Osteocyte (in vitro differentiated cells): ENCODE measurements at regions not wholly inside any gene's neighbourhood (a gene's known extent, or its start where the extent isn't known, plus 50 kb on each side); places are given as distances from the start of the nearest gene placed in this dataset.
"Not testable (repeated sequence)": the region's sequence is repeated elsewhere in the genome, so short reads cannot be mapped to it uniquely, and the experiment has no call there.

Experiments
- DNase-seq: peaks from one replicate; pipeline ENCODE4 v3.0.0; 2021; ENCODE audit warnings: mixed read lengths; ENCODE audit not compliant: unreplicated experiment; ENCODE audit errors: extremely low spot score
- H3K27ac Mint-ChIP-seq: one replicate; pipeline ENCODE4 v1.8.0; 2021; ENCODE audit warnings: mild to moderate bottlenecking, mixed read lengths; ENCODE audit not compliant: unreplicated experiment
- H3K27me3 Mint-ChIP-seq: one replicate; pipeline ENCODE4 v1.8.0; 2021; ENCODE audit warnings: mixed read lengths; ENCODE audit not compliant: unreplicated experiment
- H3K36me3 Mint-ChIP-seq: one replicate; pipeline ENCODE4 v1.8.0; 2021; ENCODE audit warnings: mixed read lengths; ENCODE audit not compliant: unreplicated experiment
- H3K4me1 Mint-ChIP-seq: one replicate; pipeline ENCODE4 v1.8.0; 2021; ENCODE audit warnings: mixed read lengths; ENCODE audit not compliant: unreplicated experiment
- H3K4me3 Mint-ChIP-seq: one replicate; pipeline ENCODE4 v1.8.0; 2021; ENCODE audit warnings: mild to moderate bottlenecking, moderate library complexity, mixed read lengths; ENCODE audit not compliant: unreplicated experiment
- H3K9me3 Mint-ChIP-seq: one replicate; pipeline ENCODE4 v1.8.0; 2021; ENCODE audit warnings: mixed read lengths; ENCODE audit not compliant: unreplicated experiment
- CTCF ChIP-seq: fragments of 200-600 bp; sonication (generic); IDR thresholded peaks from 2 replicates; pipeline ENCODE4 v1.5.0; 2021; ENCODE audit warnings: antibody characterized with exemption, mild to moderate bottlenecking, moderate library complexity

- Mint-ChIP-seq H3K27me3 (no peaks in the 10 kb centered on the region), H3K36me3 (no peaks in the 10 kb centered on the region), H3K4me3 (no peak overlapping the region), H3K9me3 (no peaks in the 10 kb centered on the region), H3K27ac (peak overlapping the region; percentile 25), H3K4me1 (peaks cover 33% of the 10 kb centered on the region)
- no peak for DNase-seq
- no peak for TF ChIP-seq CTCF
Measured at GRCh38 chr6:12545619-12546409, 170.8 kb upstream of the PHACTR1 start.

GRCh38 chr6:12546410-12547002 is 170.1 kb upstream of the PHACTR1 start:
- Mint-ChIP-seq H3K9me3 (no peaks in the 10 kb centered on the region), H3K36me3 (no peaks in the 10 kb centered on the region), H3K27me3 (no peaks in the 10 kb centered on the region), H3K27ac (peak overlapping the region; percentile 25), H3K4me3 (no peak overlapping the region), H3K4me1 (peaks cover 33% of the 10 kb centered on the region)
- TF ChIP-seq CTCF, result no peak
- DNase-seq, result no peak

- no peak for DNase-seq
- H3K4me3 Mint-ChIP-seq, result no peak overlapping the region
- no peaks in the 10 kb centered on the region for H3K36me3 Mint-ChIP-seq
- H3K4me1 Mint-ChIP-seq, result peaks cover 33% of the 10 kb centered on the region
- peak overlapping the region; percentile 58 for H3K27ac Mint-ChIP-seq
- no peaks in the 10 kb centered on the region for H3K9me3 Mint-ChIP-seq
- no peak for TF ChIP-seq CTCF
- H3K27me3 Mint-ChIP-seq, result no peaks in the 10 kb centered on the region
Measured at GRCh38 chr6:12548526-12548925, 168.0 kb upstream of the PHACTR1 start.

- peaks cover 33% of the 10 kb centered on the region for H3K4me1 Mint-ChIP-seq
- H3K27me3 Mint-ChIP-seq, DNase-seq, H3K27ac Mint-ChIP-seq, H3K9me3 Mint-ChIP-seq, H3K4me3 Mint-ChIP-seq, H3K36me3 Mint-ChIP-seq: not testable (repeated sequence)
Measured at GRCh38 chr6:12549445-12549844, 167.1 kb upstream of the PHACTR1 start.

- not testable (repeated sequence) for DNase-seq, H3K27me3 Mint-ChIP-seq, H3K27ac Mint-ChIP-seq, H3K9me3 Mint-ChIP-seq, H3K36me3 Mint-ChIP-seq, H3K4me3 Mint-ChIP-seq
- H3K4me1 Mint-ChIP-seq, result peaks cover 10% of the 10 kb centered on the region
Measured at GRCh38 chr6:12554820-12555219, 161.7 kb upstream of the PHACTR1 start.

- no peak for DNase-seq
- Mint-ChIP-seq H3K9me3 (no peaks in the 10 kb centered on the region), H3K27ac (no peak overlapping the region), H3K4me1 (peaks cover 15% of the 10 kb centered on the region), H3K4me3 (no peak overlapping the region), H3K27me3 (no peaks in the 10 kb centered on the region), H3K36me3 (no peaks in the 10 kb centered on the region)
- TF ChIP-seq CTCF, result no peak
Measured at GRCh38 chr6:12555267-12555666, 161.3 kb upstream of the PHACTR1 start.
